Activated naive CD4-positive, alpha-beta T cell treated with anti-CD3 and anti-CD28 coated beads, Interleukin-2, amount 50 U/mL, for 72 hours (primary cell): ENCODE measurements at regions not wholly inside any gene's neighbourhood (a gene's known extent, or its start where the extent isn't known, plus 50 kb on each side); places are given as distances from the start of the nearest gene placed in this dataset.

ENCODE experiments used
- ATAC-seq, 2 donors: fragments of 150-1000 bp; cut with Tn5 transposase; 2 replicates each; pipeline ENCODE4 v1.10.0; 2021; ENCODE audit warnings: mild to moderate bottlenecking in 2 of 2, moderate library complexity in 2 of 2
- DNase-seq, 2 donors: peaks; one replicate each; pipeline ENCODE4 v3.0.0; 2021 to 2022; ENCODE audit warnings: low spot score in 2 of 2
- H3K27ac Mint-ChIP-seq, 2 donors: one replicate each; pipeline ENCODE4 v1.8.0; 2022; ENCODE audit warnings: mild to moderate bottlenecking in 2 of 2, mixed read lengths in 2 of 2
- H3K36me3 Mint-ChIP-seq, 2 donors: one replicate each; pipeline ENCODE4 v1.8.0; 2022; ENCODE audit warnings: mixed read lengths in 2 of 2
- H3K9me3 Mint-ChIP-seq, 2 donors: one replicate each; pipeline ENCODE4 v1.8.0; 2022; ENCODE audit warnings: mixed read lengths in 2 of 2

DNA sequence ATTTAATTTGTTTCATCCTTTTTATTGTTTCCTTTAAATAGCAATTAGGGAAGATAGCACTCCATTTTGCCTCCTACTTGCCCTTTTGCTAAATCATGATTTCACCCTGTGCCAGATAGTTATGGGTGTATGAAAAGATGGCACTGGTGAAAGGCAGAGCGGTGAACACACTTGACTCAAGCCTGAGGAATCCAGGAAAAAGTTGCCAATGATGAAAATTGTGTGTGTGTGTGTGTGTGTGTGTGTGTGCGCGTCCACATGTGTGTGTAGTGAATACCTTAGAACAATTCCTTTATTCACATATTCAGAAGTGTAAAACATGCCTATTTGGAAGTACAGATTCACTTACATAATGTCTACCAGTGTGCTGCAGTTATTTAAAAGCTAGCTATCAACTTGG is 123.8 kb downstream of the PTCSC3 start:
- no peaks in the 10 kb centered on the region for H3K9me3 Mint-ChIP-seq
- no peak overlapping the region for H3K27ac Mint-ChIP-seq
- no peaks in the 10 kb centered on the region for H3K36me3 Mint-ChIP-seq
- DNase-seq (no peak), ATAC-seq (no peak)

DNA sequence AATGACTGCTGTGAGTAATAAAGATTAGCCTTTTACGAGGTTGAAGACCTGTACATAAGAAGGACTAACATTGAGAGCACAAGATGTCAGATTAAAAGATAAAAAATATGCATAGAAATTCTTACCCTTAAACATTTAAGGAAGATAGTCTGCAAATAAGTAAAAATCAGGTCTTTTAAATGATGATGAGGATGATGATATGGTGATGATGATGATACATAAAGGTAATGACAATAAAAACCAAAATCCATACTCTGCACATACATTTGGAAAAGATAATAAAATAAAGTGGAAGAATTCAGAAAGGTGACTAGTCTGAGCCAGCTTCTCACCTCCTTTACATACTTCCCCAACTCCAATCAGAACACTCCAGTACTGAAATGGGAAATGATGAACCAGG is 124.5 kb downstream of the PTCSC3 start:
- Mint-ChIP-seq H3K36me3 (no peaks in the 10 kb centered on the region), H3K9me3 (no peaks in the 10 kb centered on the region), H3K27ac (no peak overlapping the region)
- no peak for DNase-seq
- ATAC-seq: no peak

DNA sequence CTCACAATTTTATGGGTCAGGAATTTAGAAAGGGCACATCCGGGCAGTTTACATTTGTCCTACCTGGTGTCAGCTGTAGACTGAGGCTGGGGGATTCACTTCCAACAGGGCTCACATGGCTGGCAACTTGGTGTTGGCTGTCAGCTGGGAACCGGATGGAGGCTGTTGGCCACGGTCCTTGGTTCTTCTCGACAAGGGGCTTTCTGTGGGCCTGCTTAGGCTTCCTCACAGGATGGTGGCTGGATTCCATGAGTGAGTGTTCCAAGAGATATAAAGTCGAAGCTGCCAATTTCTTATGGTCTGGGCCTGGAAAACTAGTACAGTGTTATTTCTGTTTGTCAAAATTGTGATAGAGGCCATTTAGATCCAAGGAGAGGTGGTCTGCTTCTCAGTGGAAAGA is 127.9 kb downstream of the PTCSC3 start:
- H3K27ac Mint-ChIP-seq: no peak overlapping the region
- no peaks in the 10 kb centered on the region for H3K36me3 Mint-ChIP-seq
- no peaks in the 10 kb centered on the region for H3K9me3 Mint-ChIP-seq
- DNase-seq (no peak), ATAC-seq (no peak)

- Mint-ChIP-seq H3K36me3 (no peaks in the 10 kb centered on the region), H3K9me3 (no peaks in the 10 kb centered on the region), H3K27ac (no peak overlapping the region)
- DNase-seq (no peak), ATAC-seq (no peak)
Observed at GRCh38 chr14:36047912-36048311, 128.6 kb downstream of the PTCSC3 start.

GRCh38 chr14:36035675-36036074 is 140.8 kb downstream of the PTCSC3 start:
- DNase-seq (no peak), ATAC-seq (no peak)
- Mint-ChIP-seq H3K9me3 (no peaks in the 10 kb centered on the region), H3K27ac (no peak overlapping the region), H3K36me3 (no peaks in the 10 kb centered on the region)

DNA sequence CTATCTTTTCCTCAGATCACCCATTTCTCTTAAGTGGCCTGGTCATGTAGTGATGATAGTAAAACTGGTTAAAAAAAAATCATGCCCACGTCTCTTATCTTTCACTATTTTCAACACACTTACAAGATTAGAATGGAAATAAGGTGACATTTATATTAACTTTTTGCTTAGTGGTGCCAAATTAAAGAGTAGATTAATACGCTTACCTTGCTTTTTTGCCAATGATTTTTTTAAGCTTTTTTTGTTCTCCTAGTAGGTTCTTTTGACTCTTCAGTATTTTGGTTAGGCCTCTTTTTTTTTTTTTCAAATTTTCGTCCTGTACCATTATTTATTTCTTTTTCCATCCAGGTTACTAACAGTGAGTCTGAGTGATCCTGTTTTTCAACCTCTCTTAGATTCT is 147.9 kb downstream of the PTCSC3 start:
- H3K27ac Mint-ChIP-seq: no peak overlapping the region
- no peaks in the 10 kb centered on the region for H3K9me3 Mint-ChIP-seq
- ATAC-seq (no peak), DNase-seq (no peak)
- no peaks in the 10 kb centered on the region for H3K36me3 Mint-ChIP-seq

DNA sequence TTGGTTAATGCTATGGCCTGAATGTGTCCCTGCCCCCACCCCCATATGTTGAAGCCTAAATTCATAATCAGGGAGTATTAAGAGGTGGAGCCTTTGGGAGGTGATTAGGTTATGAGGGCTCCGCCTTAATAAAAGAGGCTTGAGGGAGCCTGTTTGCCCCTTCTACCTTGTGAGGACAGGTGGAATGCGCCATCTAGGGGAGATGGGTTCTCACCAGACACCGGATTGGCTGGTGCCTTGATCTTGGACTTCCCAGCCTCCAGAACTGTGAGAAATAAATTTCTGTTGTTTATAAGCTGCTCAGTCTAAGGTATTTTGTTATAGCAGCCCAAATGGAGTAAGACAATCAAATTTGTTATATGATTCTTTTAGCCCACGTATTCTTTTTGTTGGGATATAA is 148.3 kb downstream of the PTCSC3 start:
- DNase-seq (peak in 1 of 2 donors; percentile 3), ATAC-seq (no peak)
- Mint-ChIP-seq H3K36me3 (no peaks in the 10 kb centered on the region), H3K27ac (no peak overlapping the region), H3K9me3 (no peaks in the 10 kb centered on the region)

GRCh38 chr14:36027354-36027753 is 149.2 kb downstream of the PTCSC3 start:
- Mint-ChIP-seq H3K27ac (no peak overlapping the region), H3K36me3 (no peaks in the 10 kb centered on the region), H3K9me3 (no peaks in the 10 kb centered on the region)
- ATAC-seq (no peak), DNase-seq (no peak)

GRCh38 chr14:36022765-36023410 is 153.6 kb downstream of the PTCSC3 start:
- H3K27ac Mint-ChIP-seq: no peak overlapping the region
- DNase-seq (no peak), ATAC-seq (no peak)
- H3K36me3 Mint-ChIP-seq: no peaks in the 10 kb centered on the region
- no peaks in the 10 kb centered on the region for H3K9me3 Mint-ChIP-seq

- Mint-ChIP-seq H3K36me3 (no peaks in the 10 kb centered on the region), H3K27ac (no peak overlapping the region), H3K9me3 (no peaks in the 10 kb centered on the region)
- ATAC-seq (peak in 1 of 2 donors; percentile 30), DNase-seq (no peak)
Observed at GRCh38 chr14:36021591-36022320, 154.8 kb downstream of the PTCSC3 start.

DNA sequence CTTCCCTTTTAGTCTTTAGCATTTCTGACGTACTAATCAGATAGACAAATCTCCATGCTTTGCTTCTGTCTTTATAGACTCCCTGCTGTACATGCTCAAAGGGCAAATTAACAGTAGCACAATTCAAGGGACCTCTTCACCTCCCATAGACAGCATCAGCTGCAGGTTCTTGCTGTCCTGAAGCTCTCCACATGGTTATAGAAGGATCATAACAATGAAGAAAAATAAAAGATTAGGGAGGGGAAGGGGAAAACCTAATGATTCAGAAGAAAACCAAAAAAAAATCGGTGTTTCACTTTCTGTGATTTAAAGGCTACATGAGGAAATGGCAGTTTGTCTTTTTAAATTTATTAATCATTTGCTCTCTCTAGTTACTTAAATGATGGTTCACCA is 155.5 kb downstream of the PTCSC3 start:
- no peaks in the 10 kb centered on the region for H3K9me3 Mint-ChIP-seq
- no peak overlapping the region for H3K27ac Mint-ChIP-seq
- H3K36me3 Mint-ChIP-seq: no peaks in the 10 kb centered on the region
- DNase-seq (no peak), ATAC-seq (peak in 1 of 2 donors; percentile 44)

GRCh38 chr14:36020120-36021029 is 156.1 kb downstream of the PTCSC3 start:
- no peak for ATAC-seq
- H3K9me3 Mint-ChIP-seq: no peaks in the 10 kb centered on the region

DNA sequence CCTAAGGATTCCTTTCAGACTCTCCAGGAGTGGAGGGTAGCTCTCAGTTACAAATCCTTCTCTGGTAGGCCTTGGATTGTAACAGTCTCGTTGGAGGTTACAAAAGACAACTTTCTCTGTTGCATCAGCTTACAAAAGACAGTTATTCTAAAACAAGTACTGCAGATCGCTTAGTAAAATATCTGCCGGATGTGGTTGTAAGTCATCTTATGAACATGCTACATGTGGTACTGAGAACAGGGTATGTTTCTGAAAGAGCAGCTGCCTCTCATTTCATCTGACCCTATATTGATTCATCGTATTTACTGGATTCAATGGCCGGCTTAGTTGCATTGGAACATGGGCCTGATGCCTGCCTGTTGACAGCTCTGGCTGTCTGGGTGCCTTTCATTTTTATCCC is 157.4 kb downstream of the PTCSC3 start:
- H3K36me3 Mint-ChIP-seq: no peaks in the 10 kb centered on the region

More at GRCh38 chr14:36020120-36021029, 156.1 kb downstream of the PTCSC3 start:
- DNase-seq: no peak
- H3K27ac Mint-ChIP-seq: no peak overlapping the region
- no peaks in the 10 kb centered on the region for H3K36me3 Mint-ChIP-seq

GRCh38 chr14:36014236-36014635 is 162.3 kb downstream of the PTCSC3 start:
- DNase-seq (no peak), ATAC-seq (no peak)
- H3K27ac Mint-ChIP-seq: no peak overlapping the region
- H3K9me3 Mint-ChIP-seq: no peaks in the 10 kb centered on the region
- no peaks in the 10 kb centered on the region for H3K36me3 Mint-ChIP-seq

More for the DNA sequence above, 157.4 kb downstream of the PTCSC3 start:
- DNase-seq (no peak), ATAC-seq (peak; percentile 36 to 55)
- no peak overlapping the region for H3K27ac Mint-ChIP-seq
- H3K9me3 Mint-ChIP-seq: no peaks in the 10 kb centered on the region

DNA sequence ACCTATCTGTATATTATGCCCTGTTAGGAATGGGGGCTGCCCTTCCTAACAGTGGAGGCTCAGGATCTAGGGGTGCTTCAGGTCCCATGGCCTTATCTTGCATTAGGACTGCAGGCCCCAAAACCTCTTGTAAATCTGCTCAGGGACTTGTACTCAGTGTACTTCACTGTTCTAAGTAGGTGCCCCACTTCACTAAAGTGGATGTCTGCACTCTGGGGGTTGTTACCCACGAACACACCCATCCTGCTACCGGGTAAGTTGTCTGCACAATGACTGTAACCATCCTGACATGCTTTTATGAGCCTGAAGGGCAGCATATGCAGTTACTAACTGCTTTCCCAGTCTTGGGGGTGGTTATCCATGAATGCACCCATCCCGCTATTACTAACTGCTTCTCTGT is 163.0 kb downstream of the PTCSC3 start:
- no peaks in the 10 kb centered on the region for H3K36me3 Mint-ChIP-seq
- H3K27ac Mint-ChIP-seq: no peak overlapping the region
- DNase-seq: no peak
- no peaks in the 10 kb centered on the region for H3K9me3 Mint-ChIP-seq
- no peak for ATAC-seq

- Mint-ChIP-seq H3K9me3 (no peaks in the 10 kb centered on the region), H3K36me3 (no peaks in the 10 kb centered on the region), H3K27ac (no peak overlapping the region)
- ATAC-seq (no peak), DNase-seq (no peak)
Observed at GRCh38 chr14:36012621-36013020, 163.9 kb downstream of the PTCSC3 start.

DNA sequence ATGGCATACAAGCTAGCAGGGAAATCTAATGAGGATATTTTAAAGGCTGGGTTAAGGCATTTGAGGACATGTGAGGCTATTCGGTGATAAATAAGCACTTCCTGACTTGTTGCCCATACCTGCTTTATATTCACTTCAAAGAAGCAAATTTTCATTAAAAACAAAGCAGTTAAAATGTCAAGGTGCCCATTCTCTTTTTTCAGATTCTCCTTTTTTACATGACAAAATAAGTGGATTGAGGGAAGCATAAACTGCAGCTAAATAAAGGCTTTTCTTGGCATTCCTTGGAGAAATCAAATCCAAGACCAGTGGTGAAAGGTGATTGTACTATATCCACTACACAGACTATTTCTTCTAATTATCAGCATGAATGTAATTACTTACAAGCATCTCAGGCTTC is 166.9 kb downstream of the PTCSC3 start:
- DNase-seq: no peak
- Mint-ChIP-seq H3K9me3 (no peaks in the 10 kb centered on the region), H3K27ac (no peak overlapping the region), H3K36me3 (no peaks in the 10 kb centered on the region)
- no peak for ATAC-seq
